SU-DHL-6 (cell line): ENCODE measurements at regions not wholly inside any gene's neighbourhood (a gene's known extent, or its start where the extent isn't known, plus 50 kb on each side); places are given as distances from the start of the nearest gene placed in this dataset.

ENCODE experiments used
- H2AFZ ChIP-seq: fragments of 200-600 bp; sonication (generic); 2 replicates; pipeline ENCODE4 v1.6.1; 2014; ENCODE audit warnings: low read depth, mild to moderate bottlenecking, moderate library complexity, mixed read lengths, antibody characterized with exemption, low read length; ENCODE audit not compliant: severe bottlenecking
- H3F3A ChIP-seq: fragments of 200-600 bp; shearing (Covaris generic); 2 replicates; pipeline ENCODE4 v1.6.0; 2016; ENCODE audit warnings: antibody characterized with exemption, mild to moderate bottlenecking; ENCODE audit not compliant: insufficient read depth
- H3K27ac ChIP-seq: fragments of 200-600 bp; sonication (generic); 2 replicates; pipeline ENCODE4 v1.5.1; 2016; ENCODE audit warnings: low read depth, mild to moderate bottlenecking, low read length, moderate library complexity, mixed read lengths
- H3K27me3 ChIP-seq: fragments of 200-600 bp; sonication (generic), shearing (Covaris generic); 2 replicates; pipeline ENCODE4 v1.6.0; 2014; ENCODE audit warnings: mild to moderate bottlenecking, low read length
- H3K36me3 ChIP-seq: fragments of 200-600 bp; sonication (generic); 2 replicates; pipeline ENCODE4 v1.6.1; 2014; ENCODE audit warnings: mild to moderate bottlenecking, low read length, mixed read lengths
- H3K4me2 ChIP-seq: fragments of 300-600, 200-600 bp; shearing (Covaris generic), sonication (generic); 2 replicates; pipeline ENCODE4 v1.6.0; 2014; ENCODE audit warnings: low read length, low read depth, mild to moderate bottlenecking; ENCODE audit not compliant: poor library complexity, severe bottlenecking
- H3K4me3 ChIP-seq: fragments of 200-600 bp; sonication (generic); 2 replicates; pipeline ENCODE4 v1.5.1; 2014; ENCODE audit warnings: antibody characterized with exemption, low read length, mild to moderate bottlenecking, mixed read lengths; ENCODE audit not compliant: insufficient read depth, poor library complexity, severe bottlenecking
- H3K79me2 ChIP-seq: fragments of 200-600 bp; sonication (generic); 2 replicates; pipeline ENCODE4 v1.6.1; 2014; ENCODE audit warnings: mild to moderate bottlenecking, low read length, moderate library complexity; ENCODE audit not compliant: insufficient read depth
- H3K9ac ChIP-seq: fragments of 200-600 bp; sonication (generic); 2 replicates; pipeline ENCODE4 v1.7.0; 2014; ENCODE audit warnings: mild to moderate bottlenecking, low read length
- H3K9me2 ChIP-seq: fragments of 200-600 bp; sonication (generic); replicated peaks from 2 replicates; pipeline ENCODE4 v1.6.1; 2014; ENCODE audit warnings: low read length; ENCODE audit not compliant: insufficient read depth
- H3K9me3 ChIP-seq: fragments of 200-600 bp; sonication (generic); 2 replicates; pipeline ENCODE4 v1.6.1; 2014; ENCODE audit warnings: low read length, mixed read lengths; ENCODE audit not compliant: insufficient read depth
- H4K20me1 ChIP-seq: fragments of 200-600 bp; sonication (generic); 2 replicates; pipeline ENCODE4 v1.6.1; 2014; ENCODE audit warnings: low read depth, mild to moderate bottlenecking, antibody characterized with exemption, low read length, moderate library complexity, mixed read lengths
- CTCF ChIP-seq: fragments of 200-600 bp; sonication (generic); IDR thresholded peaks from one replicate; pipeline ENCODE4 v1.5.1; 2017; ENCODE audit warnings: antibody characterized with exemption, mild to moderate bottlenecking, low read length, moderate library complexity; ENCODE audit not compliant: insufficient read depth, poor library complexity, severe bottlenecking
- EZH2phosphoT487 ChIP-seq: fragments of 200-600 bp; sonication (generic), shearing (Covaris generic); conservative IDR thresholded peaks from 2 replicates; pipeline ENCODE4 v1.6.1; 2018; ENCODE audit warnings: mild to moderate bottlenecking, antibody characterized with exemption, low read length, moderate library complexity, mixed read lengths

DNA sequence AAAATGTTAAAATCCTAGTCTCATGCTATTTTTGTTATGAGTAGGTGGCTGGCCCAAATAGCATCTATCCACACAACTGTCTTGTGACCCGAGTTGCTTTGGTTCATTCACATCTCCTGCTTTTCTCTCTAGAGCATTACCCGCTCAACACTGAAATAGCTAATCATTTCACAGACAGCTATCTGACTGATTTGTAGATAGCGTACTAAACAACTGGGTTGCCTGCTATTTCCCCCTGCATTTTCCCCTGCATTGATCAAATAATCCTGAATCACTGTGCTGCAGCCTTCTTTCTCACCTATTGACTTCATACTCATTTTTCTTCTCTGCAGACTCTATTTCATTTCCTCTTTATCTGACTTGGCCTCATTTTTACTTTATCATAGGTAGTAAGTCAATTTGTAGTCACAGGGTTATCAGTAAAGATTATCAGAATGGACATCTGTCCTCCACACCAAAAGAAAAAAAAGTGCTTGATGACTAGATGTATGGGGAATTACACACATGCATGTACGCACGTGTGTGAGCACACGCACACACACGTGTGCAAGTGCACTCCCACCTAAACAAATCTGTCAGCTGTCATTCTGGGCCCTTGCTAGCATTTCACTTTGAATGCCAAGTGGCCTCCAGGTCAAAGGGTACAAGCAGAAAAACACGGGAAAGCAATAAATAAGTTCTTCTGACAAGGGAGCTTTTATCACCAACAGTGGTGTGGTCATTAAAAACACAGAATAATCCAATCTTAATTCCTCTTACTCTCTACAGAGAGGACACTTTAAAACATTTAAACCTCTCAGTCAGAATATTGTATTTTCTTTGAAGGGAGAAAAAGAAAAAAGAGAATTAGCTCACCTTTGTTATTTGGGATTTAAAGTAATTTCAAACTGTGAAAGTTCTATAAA lies 501.6 kb downstream of the EFNA5 start:
- Histone ChIP-seq H3F3A (no peaks in the 10 kb centered on the region), H4K20me1 (no peaks in the 10 kb centered on the region), H3K9ac (no peak overlapping the region), H3K79me2 (no peaks in the 10 kb centered on the region), H3K4me2 (no peak overlapping the region), H3K27me3 (no peaks in the 10 kb centered on the region), H3K36me3 (no peaks in the 10 kb centered on the region), H3K4me3 (no peak overlapping the region), H2AFZ (no peak overlapping the region), H3K9me2 (no peaks in the 10 kb centered on the region), H3K27ac (no peak overlapping the region), H3K9me3 (peaks cover 18% of the 10 kb centered on the region; the same call in 1 of the 2 replicates)
- TF ChIP-seq CTCF (no peak), EZH2phosphoT487 (no peak)

DNA sequence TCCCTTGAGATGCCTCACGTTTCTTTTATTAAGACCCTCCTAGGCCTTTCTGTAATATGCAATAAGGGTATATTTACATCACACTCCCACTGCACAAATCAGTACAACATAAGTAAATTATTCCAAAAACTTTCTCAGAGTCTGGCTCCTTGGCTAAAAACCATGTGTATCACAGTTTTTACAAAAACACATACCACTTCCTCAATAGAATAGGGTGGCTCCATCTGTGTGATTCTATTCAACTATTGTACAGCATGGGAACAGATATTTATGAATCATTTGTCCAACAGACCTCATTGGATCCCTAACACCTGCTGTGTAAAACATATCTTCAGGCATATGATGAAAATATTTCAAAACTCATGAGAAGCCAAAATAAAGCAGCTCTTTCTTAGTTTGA lies 502.7 kb downstream of the EFNA5 start:
- Histone ChIP-seq H3K27ac (no peak overlapping the region), H3F3A (no peaks in the 10 kb centered on the region), H3K9me3 (peaks cover 18% of the 10 kb centered on the region; the same call in 1 of the 2 replicates), H3K4me2 (no peak overlapping the region), H4K20me1 (no peaks in the 10 kb centered on the region), H3K27me3 (no peaks in the 10 kb centered on the region), H3K9ac (no peak overlapping the region), H3K36me3 (no peaks in the 10 kb centered on the region), H3K9me2 (no peaks in the 10 kb centered on the region), H3K4me3 (no peak overlapping the region), H2AFZ (no peak overlapping the region), H3K79me2 (no peaks in the 10 kb centered on the region)
- TF ChIP-seq EZH2phosphoT487 (no peak), CTCF (no peak)

- Histone ChIP-seq H4K20me1 (no peaks in the 10 kb centered on the region), H3K27me3 (no peaks in the 10 kb centered on the region), H3K9me2 (no peaks in the 10 kb centered on the region), H3K4me3 (no peak overlapping the region), H3F3A (no peaks in the 10 kb centered on the region), H2AFZ (no peak overlapping the region), H3K4me2 (no peak overlapping the region), H3K79me2 (no peaks in the 10 kb centered on the region), H3K27ac (no peak overlapping the region), H3K9ac (no peak overlapping the region), H3K9me3 (peaks cover 4% of the 10 kb centered on the region; the same call in 1 of the 2 replicates), H3K36me3 (no peaks in the 10 kb centered on the region)
- no peak for TF ChIP-seq EZH2phosphoT487
- no peak for TF ChIP-seq CTCF
Measured at GRCh38 chr5:107165296-107165695, 505.4 kb downstream of the EFNA5 start.
